ENCODE measurements at regions not wholly inside any gene's neighbourhood (a gene's known extent, or its start where the extent isn't known, plus 50 kb on each side); places are given as distances from the start of the nearest gene placed in this dataset.
"Not testable (repeated sequence)": the region's sequence is repeated elsewhere in the genome, so short reads cannot be mapped to it uniquely, and the experiment has no call there.

DNA sequence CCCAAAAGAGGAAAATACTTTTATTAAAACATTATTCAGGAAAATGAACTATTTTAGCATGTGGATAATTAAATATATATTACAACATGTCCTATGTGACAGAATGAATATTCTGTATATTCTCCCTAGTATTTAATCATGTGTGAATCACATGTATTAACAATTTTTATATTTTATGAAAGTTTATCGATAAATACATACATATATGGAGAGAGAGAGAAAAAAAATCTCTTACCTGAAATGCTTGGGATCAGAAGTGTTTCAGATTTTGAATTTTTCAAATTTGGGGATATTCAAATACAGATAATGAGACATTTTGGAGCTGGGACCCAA, 228.6 kb upstream of the RBBP8 start:
- DNase-seq, result no peak

DNA sequence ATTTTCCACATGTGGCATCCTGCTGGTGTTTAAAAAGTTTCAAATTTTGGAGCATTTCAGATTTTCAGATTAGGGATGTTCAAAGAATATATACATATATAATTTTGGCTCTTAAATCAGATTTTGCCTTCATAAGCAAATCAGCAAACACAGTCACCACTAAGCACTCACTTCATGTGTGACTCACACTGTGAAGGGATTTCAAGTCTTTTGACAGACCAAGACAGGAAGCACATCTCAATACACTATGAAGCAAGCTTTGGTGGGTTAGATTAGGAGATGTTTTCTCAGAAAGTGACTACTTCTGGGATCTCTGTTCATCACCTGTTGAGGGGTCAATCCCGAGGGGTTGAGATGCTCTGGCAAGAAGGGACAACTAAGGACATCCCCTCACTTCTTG, 227.8 kb upstream of the RBBP8 start:
- DNase-seq, result no peak

DNA sequence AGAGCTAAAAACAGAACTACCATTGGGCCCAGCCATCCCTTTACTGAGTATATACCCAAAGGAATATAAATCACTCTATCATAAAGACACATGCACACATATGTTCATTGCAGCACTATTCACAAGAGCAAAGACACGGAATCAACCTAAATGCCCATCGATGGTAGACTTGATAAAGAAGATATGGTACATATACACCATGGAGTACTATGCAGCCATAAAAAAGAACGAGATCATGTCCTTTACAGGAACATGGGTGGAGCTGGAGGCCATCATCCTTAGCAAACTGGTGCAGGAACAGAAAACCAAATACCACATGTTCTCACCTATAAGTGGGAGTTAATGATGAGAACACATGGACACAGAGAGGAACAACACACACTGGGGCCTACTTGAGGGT, 227.1 kb upstream of the RBBP8 start:
- not testable (repeated sequence) for DNase-seq

DNA sequence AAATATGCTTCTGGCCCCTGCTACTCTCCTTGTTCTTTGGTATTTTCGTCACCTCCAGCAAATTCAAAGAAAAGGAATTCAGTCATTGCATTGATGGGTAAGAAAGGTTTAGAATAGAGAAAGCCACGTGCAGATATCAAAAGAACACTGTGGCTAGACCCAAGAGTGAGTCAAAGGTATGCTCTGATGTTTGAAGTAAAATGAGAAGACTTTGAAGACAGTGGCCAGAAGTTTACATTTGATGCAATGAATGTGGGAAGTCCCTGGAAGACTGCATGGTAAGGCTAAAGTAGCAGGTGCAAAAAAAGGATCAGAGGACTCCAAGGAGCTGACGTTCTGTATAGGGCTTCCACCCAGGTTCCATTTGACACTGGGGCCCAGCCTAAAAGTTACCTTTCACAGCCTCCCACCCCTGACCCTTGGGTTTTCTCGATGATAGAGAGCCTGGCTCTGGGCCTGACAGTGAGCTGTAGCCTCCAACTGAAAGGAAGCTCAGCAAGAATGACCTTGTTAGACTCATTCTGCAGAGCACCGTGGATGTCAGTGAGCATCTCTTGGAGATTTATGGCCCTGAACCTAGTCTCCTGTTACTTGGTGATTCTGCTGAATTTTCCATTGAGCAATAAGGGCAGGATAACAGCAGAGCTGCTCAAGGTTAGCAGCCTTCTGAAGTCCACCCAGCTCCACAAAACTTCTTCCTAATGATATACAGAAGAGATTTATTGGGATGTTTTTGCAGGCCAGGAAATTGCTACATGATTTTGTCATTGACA, 223.7 kb upstream of the RBBP8 start:
- DNase-seq, result no peak

DNA sequence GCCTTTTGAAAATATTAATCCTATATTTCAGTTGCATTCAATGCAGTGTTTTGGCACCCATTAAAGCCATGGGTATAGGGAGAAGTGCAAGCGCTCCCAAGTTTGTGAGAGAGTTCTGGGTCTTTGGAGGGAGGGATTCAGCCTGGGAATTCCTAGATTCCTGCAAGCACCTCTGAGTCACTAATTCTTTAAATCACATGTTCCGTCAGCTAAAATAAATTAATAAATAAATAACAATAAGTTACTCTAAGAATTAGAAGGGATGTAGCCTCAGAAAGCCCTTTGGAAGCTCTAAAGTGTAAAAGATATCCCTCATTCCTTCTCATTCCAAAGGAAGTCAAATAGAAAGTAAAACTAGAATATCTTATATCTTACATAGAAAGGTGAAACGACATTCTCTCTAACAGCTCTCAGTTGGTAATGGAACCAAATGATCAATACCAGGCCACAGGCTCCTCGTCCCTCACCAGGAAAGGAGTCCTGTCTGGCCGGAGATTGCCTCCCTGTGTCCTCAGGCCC, 222.4 kb upstream of the RBBP8 start:
- no peak for DNase-seq

DNA sequence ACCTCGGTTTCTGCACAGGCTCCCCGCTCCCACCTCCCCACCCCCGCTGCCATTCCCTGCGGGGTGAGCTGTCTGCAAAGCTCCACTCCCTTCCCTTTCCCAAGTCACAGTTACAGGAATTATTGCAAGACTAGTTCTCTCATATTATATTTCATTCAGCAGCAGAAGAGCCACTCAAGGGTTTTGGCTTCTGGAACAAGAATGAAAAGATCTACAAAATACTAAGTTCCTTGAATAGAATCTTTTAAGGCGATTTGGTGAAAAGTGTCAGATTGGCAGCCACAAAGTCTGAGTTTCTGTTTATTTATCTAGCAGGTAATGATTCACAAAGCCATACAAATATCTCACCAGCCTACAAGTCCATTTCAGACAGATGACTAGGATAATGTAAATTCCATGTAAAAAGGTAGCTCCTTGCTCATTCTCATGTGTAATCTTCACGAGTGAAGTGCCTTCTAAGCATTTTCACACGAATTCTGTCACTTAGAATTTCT, 221.9 kb upstream of the RBBP8 start:
- no peak for DNase-seq

DNA sequence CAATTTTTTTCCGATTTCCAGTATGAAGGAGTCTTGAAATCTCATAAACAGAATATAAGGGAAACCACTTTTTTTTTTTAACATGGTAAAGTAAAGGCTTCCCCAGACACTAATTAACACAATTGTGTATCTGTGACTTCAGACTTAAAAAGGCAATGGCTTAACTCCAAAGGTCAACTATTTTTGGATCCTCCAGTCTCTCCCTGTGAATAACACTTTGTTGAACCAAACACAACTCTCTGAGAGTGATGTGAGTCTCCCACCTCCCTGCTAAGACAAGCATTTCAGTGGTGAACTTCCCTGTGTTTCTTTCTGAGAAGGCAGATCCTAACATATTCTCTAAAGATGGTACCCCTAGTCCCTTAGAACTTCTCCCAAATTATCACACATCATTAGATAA, 219.6 kb upstream of the RBBP8 start:
- no peak for DNase-seq

DNA sequence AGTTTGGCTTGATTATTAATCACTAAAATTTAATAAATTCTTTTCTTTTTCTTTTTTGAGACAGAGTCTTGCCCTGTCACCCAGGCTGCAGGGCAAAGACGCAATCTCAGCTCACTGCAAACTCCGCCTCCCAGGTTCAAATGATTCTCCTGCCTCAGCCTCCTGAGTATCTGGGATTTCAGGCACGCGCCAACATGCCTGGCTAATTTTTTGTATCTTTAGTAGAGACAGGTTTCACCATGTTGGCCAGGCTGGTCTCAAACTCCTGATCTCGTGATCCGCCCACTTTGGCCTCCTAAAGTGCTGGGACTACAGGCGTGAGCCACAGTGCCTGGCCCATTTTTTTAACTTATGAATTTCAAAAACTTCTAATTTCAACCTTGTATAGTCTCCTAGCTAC, 215.6 kb upstream of the RBBP8 start:
- DNase-seq, result not testable (repeated sequence)

DNA sequence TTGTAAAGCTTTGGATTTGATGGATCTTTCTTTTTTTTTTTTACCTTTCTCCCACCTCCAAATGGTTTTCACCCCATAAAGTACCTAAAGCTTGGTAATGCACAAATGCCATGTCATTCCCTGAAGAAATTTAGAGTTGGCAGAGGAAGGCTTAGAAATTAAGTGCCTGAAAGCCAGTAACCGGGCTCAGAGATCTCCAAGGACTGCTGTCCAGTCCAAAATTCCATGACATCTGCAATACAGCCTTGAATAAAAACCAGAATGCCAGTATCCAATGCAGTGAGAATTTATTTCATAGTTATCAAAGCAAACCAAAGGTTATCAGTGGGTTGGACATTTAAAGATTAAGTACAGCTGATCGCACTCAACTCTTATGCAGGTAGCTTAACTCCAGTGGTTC, 209.9 kb upstream of the RBBP8 start:
- no peak for DNase-seq

DNA sequence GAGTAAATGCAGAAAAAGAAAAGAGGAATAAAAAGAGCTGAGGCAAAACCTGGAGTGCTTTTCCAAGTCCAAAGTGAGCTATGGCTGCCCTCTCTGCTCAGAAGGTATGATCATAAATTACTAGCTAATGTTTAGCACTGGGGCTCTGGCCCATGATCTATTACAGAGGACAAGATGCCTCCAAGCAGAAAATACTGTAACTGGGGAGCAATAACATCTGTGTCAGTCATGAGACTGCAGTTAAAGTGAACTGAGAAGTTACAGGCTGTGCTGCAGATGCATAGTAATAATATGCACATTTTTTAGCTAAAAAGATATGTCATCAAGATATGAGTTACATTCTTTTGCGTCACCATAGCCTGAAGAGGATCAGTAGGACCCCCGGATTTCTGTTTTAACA, 209.4 kb upstream of the RBBP8 start:
- no peak for DNase-seq

DNA sequence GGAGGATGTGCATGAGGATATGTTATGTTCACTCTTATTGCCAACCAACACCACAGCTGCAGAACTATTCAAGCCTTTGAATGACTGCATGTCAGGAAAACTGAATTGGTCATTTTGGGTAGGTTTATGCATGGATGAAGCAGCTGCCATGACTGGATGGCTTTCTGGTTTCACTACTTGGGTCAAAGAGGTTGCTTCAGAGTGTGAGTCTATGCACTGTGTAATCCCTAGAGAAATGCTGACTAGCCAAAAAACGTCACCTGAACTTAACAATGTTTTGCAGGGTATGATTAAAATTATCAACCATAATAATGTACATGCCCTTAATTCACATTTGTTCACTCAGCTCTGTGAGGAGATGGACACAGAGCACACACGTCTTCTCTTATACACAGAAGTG, 206.7 kb upstream of the RBBP8 start:
- no peak for DNase-seq

DNA sequence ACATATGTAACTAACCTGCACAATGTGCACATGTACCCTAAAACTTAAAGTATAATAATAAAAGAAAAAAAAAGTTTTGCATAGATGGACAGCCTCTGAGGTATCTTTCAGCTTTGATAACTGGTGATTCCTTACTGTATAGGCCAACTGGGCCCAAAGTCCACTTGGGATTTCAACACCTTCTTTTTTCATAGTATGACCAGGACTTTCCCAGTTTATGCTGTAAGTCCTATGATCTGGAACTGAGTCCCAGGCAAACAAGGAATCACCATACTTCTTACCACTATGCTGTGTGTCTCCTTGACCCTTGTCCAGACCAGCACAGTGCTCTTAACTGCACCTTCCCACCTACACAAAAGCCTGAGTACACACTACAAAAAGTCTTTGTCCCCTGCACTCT, 205.1 kb upstream of the RBBP8 start:
- DNase-seq, result no peak

DNA sequence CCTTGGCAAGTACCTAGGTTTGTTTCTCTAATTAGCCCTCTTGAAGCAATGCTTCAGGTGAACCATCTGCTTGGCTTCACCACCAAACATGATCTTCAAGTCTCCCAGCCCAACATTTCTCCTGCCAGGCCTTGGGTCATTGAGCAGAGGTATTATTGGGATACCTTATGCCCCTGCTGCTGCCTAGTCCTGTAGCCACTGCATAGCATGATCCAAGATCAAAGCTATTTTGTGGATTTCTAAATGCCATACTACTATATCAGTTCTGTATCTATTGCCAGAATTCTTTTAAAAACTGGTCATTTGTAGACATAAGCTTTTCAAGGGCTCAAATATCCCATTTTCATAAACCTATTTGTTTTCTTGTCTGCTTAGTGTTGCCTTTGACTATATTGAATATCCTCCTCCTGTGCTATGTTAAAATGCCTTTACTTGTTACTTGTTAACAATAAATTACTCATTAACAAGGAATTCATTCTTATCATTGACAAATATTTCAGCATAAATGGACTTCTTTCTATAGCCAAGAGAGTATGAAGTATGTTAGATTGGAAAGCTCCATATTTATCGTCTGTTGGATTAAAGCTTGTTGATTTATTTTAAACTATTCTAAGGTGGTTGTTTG, 204.5 kb upstream of the RBBP8 start:
- DNase-seq, result no peak

DNA sequence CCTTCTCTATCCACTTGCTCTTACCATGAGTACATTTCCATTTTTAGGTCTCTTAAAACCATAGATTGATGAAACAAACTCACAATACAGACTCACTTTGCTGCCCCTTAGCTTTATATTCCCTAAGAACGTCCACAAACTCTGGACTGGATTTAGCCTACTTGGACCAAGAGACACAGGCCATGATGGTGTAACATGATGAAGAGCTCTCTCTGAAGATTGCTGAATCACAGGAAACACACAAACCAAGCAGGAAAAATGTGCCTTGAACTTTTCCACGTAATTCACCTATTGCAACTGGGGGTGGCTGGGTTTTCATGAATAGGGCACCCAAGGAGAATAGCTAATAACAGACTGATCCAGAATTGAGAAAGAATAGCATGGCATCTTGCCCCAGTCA, 201.7 kb upstream of the RBBP8 start:
- DNase-seq, result no peak

DNA sequence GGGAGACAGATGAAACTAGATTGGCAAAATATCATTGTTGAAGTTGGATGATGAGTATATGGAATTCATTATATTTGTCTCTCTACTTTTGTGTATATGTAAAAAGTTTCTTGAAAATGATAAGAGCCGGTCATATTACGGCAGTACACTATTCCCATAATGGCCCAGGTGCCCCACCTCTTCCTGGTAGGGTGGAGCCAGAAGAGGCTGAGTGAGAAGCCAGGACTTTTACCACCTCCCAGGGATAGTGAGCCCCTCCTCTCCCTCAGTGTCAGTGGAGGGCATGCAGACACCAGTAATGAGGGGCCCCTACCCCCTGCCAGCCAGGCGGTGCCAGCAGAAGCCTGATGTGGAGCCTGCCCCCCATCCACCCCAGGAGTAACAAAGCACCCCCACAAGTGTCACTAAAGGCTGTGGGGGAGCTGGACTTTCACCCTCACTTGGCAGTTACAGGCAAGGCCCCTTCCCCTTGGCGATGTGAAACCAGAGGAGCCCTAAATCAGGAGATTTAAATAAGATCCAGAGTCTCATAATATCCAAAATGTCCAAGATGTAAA, 198.9 kb upstream of the RBBP8 start:
- no peak for DNase-seq

DNA sequence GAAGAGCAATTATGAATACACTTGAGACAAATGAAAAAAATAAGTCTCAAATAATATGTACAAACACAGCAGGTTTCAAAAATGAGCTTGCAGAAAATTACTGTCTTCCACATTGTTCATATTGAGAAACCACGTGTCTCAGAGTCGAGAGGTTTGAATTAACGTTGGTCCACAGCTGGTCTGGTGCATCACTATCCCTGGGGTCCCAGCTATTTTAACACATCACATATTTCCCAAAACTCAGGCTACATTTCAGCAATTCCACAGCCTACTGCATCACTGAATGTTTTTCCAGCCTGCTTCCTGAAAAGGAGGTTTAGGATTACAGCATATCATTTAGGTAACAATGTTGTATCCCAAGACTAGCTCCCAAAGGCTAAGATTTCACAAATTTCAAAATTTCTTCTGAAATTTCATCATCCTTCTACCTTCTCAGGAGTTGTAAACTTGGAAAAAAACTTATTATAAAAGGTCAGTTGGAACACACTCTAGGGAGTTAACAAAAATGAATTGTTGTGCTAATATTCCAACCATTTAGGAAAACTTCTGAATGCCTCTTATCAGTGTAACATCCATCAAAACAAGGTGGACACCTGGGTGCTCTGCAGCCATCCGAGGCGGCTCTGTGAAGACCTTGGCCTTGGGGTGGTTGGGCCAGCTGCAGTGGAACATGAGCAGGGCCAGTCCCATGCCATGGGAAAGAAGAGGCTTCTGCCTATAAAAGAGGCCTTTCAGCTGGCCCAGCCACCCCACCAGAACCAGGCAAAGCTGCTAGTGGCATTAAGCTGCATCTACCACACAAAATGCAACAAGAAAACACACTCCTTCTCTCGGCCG, 198.1 kb upstream of the RBBP8 start:
- DNase-seq, result no peak

DNA sequence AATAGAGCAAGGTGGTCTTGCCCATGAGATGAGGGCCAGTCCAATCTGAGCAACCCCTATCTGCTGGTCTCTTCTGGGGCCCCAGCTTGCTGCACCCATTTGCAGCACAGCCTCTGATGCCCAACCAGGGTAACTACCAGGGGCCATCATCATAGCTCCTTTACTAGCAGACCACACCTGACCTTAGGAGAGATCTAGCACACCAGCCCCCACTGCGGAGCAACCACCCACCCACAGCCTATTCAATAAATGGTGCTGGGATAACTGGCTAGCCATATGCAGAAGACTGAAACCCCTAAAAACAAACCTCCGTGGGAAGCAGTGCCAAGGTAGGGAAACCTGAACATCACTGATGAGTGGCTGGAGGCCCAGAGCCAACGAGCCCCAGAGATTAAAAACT, 196.1 kb upstream of the RBBP8 start:
- DNase-seq, result no peak

DNA sequence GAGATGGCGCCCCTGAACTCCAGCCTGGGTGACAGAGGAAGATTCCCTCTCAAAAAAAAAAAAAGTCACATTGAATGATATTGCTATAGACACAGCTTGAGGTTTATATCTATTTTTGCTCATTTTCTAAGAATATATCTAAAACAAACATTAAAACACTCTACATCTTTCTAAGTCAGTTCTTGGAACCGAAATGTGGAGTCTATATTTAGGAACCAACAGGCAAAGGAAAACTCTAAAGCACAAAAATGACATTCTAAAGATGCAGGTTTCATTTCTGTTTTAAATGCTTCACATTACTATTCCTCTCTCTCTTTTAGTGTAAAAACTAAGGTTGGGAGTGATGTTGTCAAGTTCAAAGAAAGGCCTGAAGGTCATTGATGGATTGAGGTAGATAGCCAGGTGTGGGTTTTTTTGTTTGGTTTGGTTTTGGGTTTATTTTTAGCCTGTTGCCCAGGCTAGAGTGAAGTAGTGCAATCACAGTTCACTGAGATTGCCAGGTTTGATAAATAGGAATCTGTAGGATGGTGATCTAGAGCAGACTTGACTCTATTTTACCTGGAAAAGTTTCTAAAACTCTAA, 194.0 kb upstream of the RBBP8 start:
- no peak for DNase-seq

DNA sequence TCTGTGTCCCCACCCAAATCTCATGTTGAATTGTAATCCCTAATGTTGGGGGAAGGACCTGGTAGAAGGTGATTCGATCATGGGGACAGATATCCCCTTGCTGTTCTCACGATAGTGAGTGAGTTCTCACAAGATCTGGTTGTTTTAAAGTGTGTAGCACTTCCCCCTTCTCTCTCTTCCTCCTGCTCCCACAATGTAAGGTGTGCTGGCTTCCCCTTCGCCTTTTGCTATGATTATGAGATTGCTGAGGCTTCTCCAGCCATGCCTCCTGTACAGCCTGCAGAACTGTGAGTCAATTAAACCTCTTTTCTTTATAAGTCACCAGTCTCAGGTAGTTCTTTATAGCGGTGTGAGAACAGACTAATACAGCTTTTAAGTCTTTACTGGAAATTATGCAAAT, 193.3 kb upstream of the RBBP8 start:
- no peak for DNase-seq

DNA sequence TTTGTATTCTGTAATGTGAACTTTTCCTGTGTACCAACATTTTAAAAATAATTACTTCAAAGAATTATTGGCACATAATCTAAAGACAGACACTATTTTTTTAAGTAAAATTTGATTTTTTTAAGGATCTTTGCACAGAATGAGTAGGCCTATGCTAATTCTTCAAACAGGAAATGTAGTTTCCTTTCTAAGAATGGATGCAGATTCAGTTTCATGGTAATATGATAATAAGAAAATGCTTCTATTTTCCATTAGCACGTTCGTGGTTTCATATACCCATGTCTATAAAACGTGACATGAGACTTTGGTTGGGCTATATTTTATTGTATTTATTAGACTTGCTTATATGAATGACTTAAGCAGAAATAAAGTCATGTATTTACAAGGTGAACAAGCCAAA, 191.8 kb upstream of the RBBP8 start:
- no peak for DNase-seq

DNA sequence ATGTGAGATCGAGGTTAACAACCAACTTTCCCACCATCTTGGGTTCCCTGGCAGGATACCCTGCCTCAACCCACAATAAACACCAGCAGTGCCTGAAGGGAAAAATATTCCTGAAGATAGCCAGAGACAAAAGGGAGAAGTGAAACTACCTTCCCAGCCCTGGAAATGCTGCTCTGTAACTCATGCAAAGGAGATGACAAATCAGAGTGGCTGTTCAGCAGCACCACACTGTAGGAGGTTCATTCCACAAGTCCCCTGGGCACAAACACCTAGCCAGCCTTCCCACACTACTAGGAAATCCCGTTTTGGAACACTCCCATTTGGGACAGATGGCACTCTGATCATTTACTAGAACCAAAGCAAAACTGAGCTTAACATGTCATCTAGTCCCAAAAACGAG, 190.7 kb upstream of the RBBP8 start:
- DNase-seq, result no peak

DNA sequence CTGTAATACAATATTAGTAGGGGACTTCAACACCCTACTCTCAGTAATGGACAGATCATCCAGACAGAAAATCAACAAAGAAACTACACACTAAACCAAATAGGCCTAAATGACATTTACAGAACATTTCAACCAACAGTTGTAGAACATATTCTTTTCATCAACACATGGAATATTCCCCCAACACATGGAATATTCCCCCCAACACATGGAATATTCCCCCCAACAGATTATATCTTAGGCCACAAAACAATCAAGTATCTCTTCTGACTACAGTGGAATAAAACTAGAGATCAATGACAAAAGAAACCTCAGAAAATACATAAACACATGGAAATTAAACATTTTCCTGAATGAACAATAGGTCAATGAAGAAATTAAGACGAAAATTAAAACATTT, 187.2 kb upstream of the RBBP8 start:
- DNase-seq, result no peak

DNA sequence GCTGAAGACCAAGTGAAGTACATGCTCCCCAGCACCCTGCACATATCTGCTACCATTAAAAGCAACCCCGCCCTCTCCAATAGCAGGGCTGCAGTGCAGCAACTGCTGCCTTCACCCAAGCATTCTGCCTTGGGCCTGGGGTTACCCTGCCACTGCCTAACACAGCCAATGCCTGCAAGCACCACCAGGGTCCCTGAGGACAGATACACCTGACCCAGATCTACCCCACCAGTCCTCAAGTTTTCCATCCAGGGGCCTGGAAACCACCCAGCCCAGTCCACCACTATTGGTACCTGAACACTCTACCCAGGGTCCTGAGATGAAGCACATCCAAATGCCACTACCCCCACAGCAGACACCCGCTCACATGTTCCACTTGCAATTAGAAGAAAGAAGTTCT, 181.1 kb upstream of the RBBP8 start:
- no peak for DNase-seq

Measured in hematopoietic multipotent progenitor cell treated with erythropoietin and hydrocortisone succinate and interleukin-3 and kit ligand, for 6 days (in vitro differentiated cells).